ENCODE measurements at regions not wholly inside any gene's neighbourhood (a gene's known extent, or its start where the extent isn't known, plus 50 kb on each side); places are given as distances from the start of the nearest gene placed in this dataset.

DNA sequence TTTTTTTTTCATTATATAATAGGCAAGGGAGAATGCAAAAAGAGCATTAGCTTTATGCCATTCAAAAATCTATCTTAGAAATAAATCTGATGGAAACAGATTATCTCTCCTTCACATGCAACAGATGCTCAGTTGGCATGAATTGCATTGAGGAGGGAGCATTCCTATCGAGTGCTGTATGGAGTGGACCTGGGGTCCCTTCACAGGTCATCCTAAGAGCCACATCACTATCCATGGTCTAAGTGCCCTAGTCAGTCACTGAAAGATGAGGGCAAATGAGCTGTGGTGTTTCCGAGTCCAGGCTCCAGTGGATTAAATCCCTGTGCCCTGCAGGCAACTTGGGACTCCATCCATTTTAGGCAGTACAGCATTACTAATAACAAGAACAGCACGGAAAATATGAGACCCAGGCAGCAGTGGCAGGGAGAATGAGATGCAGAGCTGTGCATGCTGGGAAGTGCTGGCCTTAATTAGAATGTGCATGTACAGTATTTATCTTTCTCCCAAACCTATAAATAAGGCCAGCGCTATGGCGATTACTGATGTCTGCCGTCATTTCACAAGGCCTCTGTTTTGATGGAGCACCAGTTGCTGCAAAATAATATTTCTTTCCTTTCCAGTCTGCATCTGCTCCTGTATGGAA is 512.3 kb upstream of the PLXNA2 start:
- H3K4me1 ChIP-seq (ENCODE audit: low read length): no peaks in the 10 kb centered on the region
- H3K36me3 ChIP-seq (replicated peaks; ENCODE audit: insufficient read depth, low read length): no peaks in the 10 kb centered on the region
- H3K27ac ChIP-seq (ENCODE audit: low read length): no peak overlapping the region
- H3K9me2 ChIP-seq (replicated peaks; ENCODE audit: insufficient read depth, low read length): no peaks in the 10 kb centered on the region
- no peak overlapping the region for H3K4me3 ChIP-seq (ENCODE audit: low read length)
- H4K20me1 ChIP-seq (ENCODE audit: insufficient read depth, low read length): no peaks in the 10 kb centered on the region
- H3F3A ChIP-seq (ENCODE audit: insufficient read depth, low read length): no peaks in the 10 kb centered on the region
- H3K9me3 ChIP-seq (replicated peaks; ENCODE audit: insufficient read depth, low read length): no peaks in the 10 kb centered on the region
- TF ChIP-seq, protein P1, sequence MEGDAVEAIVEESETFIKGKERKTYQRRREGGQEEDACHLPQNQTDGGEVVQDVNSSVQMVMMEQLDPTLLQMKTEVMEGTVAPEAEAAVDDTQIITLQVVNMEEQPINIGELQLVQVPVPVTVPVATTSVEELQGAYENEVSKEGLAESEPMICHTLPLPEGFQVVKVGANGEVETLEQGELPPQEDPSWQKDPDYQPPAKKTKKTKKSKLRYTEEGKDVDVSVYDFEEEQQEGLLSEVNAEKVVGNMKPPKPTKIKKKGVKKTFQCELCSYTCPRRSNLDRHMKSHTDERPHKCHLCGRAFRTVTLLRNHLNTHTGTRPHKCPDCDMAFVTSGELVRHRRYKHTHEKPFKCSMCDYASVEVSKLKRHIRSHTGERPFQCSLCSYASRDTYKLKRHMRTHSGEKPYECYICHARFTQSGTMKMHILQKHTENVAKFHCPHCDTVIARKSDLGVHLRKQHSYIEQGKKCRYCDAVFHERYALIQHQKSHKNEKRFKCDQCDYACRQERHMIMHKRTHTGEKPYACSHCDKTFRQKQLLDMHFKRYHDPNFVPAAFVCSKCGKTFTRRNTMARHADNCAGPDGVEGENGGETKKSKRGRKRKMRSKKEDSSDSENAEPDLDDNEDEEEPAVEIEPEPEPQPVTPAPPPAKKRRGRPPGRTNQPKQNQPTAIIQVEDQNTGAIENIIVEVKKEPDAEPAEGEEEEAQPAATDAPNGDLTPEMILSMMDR (IDR thresholded peaks at IDR 0.05; ENCODE audit: low read length): no peak
- TF ChIP-seq EZH2phosphoT487 (IDR thresholded peaks at IDR 0.05; ENCODE audit: low read length): no peak
- TF ChIP-seq EZH2 (optimal IDR thresholded peaks at IDR 0.05; ENCODE audit: low read depth, low read length): no peak
- H3K27me3 ChIP-seq (replicated peaks; ENCODE audit: insufficient read depth, low read length): no peaks in the 10 kb centered on the region
- H2AFZ ChIP-seq (ENCODE audit: low read length): no peak overlapping the region
- H3K79me2 ChIP-seq (ENCODE audit: low read length): no peaks in the 10 kb centered on the region
- DNase-seq: no peak
- no peak overlapping the region for H3K9ac ChIP-seq (ENCODE audit: low read length)
- no peak overlapping the region for H3K4me2 ChIP-seq (ENCODE audit: low read depth, low read length)

DNA sequence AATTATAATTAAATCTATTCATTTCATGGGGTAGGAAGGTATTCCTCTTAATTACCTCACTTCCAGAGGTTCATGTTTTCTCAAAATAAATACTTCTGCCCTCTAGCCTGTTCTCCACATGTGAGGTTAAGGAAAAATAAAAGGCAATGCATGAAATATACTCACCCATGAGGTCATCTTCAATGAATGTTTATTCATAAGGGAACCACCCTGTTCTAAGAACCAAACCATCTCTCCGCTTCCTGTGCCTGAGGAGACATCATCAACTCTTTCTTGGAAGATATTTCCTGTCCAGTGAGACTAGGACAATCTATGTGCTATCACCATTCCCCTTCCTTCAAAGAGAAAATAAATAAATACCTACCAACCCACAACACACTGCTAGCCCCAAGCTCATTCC is 513.7 kb upstream of the PLXNA2 start:
- Histone ChIP-seq H3K9me3 (replicated peaks; ENCODE audit: insufficient read depth, low read length) (no peaks in the 10 kb centered on the region), H3K27me3 (replicated peaks; ENCODE audit: insufficient read depth, low read length) (no peaks in the 10 kb centered on the region), H3K4me1 (ENCODE audit: low read length) (no peaks in the 10 kb centered on the region), H4K20me1 (ENCODE audit: insufficient read depth, low read length) (no peaks in the 10 kb centered on the region), H3K9me2 (replicated peaks; ENCODE audit: insufficient read depth, low read length) (no peaks in the 10 kb centered on the region), H3F3A (ENCODE audit: insufficient read depth, low read length) (no peaks in the 10 kb centered on the region), H3K4me2 (ENCODE audit: low read depth, low read length) (no peak overlapping the region), H3K79me2 (ENCODE audit: low read length) (no peaks in the 10 kb centered on the region), H3K36me3 (replicated peaks; ENCODE audit: insufficient read depth, low read length) (no peaks in the 10 kb centered on the region), H3K9ac (ENCODE audit: low read length) (no peak overlapping the region), H2AFZ (ENCODE audit: low read length) (no peak overlapping the region), H3K4me3 (ENCODE audit: low read length) (no peak overlapping the region), H3K27ac (ENCODE audit: low read length) (no peak overlapping the region)
- DNase-seq: no peak
- TF ChIP-seq EZH2 (optimal IDR thresholded peaks at IDR 0.05; ENCODE audit: low read depth, low read length) (no peak), EZH2phosphoT487 (IDR thresholded peaks at IDR 0.05; ENCODE audit: low read length) (no peak)
- TF ChIP-seq, protein P1 (IDR thresholded peaks at IDR 0.05; ENCODE audit: low read length): no peak

DNA sequence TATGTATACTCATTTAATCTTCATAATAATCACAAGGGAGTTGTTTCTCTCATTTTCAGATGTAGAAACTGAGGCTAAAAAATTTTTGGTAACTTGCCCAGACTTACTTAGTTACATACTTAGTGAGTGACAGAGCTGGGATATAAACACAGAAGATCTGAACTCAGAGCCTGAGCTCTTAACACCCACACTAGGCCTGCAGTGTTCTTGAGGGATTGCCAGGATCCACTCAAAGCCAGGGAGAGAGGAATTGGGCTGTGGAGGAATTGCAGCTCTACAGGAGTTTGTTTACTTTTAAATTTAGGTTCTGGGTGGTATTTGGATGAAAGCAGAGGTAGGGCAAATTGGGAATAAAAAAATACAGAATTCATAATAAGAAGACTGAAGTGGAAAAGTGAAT is 515.1 kb upstream of the PLXNA2 start:
- no peak overlapping the region for H3K4me3 ChIP-seq (ENCODE audit: low read length)
- no peaks in the 10 kb centered on the region for H3K9me2 ChIP-seq (replicated peaks; ENCODE audit: insufficient read depth, low read length)
- H3K4me1 ChIP-seq (ENCODE audit: low read length): no peaks in the 10 kb centered on the region
- TF ChIP-seq, protein P1 (IDR thresholded peaks at IDR 0.05; ENCODE audit: low read length): no peak
- TF ChIP-seq EZH2phosphoT487 (IDR thresholded peaks at IDR 0.05; ENCODE audit: low read length) (no peak), EZH2 (optimal IDR thresholded peaks at IDR 0.05; ENCODE audit: low read depth, low read length) (no peak)
- DNase-seq: no peak
- H3K9ac ChIP-seq (ENCODE audit: low read length): no peak overlapping the region
- no peaks in the 10 kb centered on the region for H3K79me2 ChIP-seq (ENCODE audit: low read length)
- no peak overlapping the region for H3K4me2 ChIP-seq (ENCODE audit: low read depth, low read length)
- no peaks in the 10 kb centered on the region for H3K9me3 ChIP-seq (replicated peaks; ENCODE audit: insufficient read depth, low read length)
- no peaks in the 10 kb centered on the region for H4K20me1 ChIP-seq (ENCODE audit: insufficient read depth, low read length)
- H3K36me3 ChIP-seq (replicated peaks; ENCODE audit: insufficient read depth, low read length): no peaks in the 10 kb centered on the region
- no peak overlapping the region for H2AFZ ChIP-seq (ENCODE audit: low read length)
- H3K27me3 ChIP-seq (replicated peaks; ENCODE audit: insufficient read depth, low read length): no peaks in the 10 kb centered on the region
- H3F3A ChIP-seq (ENCODE audit: insufficient read depth, low read length): no peaks in the 10 kb centered on the region
- H3K27ac ChIP-seq (ENCODE audit: low read length): no peak overlapping the region

Measured in MM.1S (cell line).